H1 (cell line): ENCODE measurements at regions not wholly inside any gene's neighbourhood (a gene's known extent, or its start where the extent isn't known, plus 50 kb on each side); places are given as distances from the start of the nearest gene placed in this dataset.

Experiments used
- EP300 ChIP-seq, 2 experiments: IDR thresholded peaks; 1 replicate in 1 of 2; 2 replicates in 1 of 2; pipeline ENCODE4 v1.6.1; 2011 to 2012; ENCODE audit warnings: low read depth in 2 of 2, low read length in 2 of 2, mild to moderate bottlenecking in 2 of 2, borderline replicate concordance in 1 of 2, inconsistent platforms in 1 of 2, moderate library complexity in 1 of 2
- FOSL1 ChIP-seq: IDR thresholded peaks from 2 replicates; pipeline ENCODE4 v1.6.1; 2011; ENCODE audit warnings: mild to moderate bottlenecking, low read depth, low read length, moderate library complexity; ENCODE audit not compliant: insufficient read depth
- SAP30 ChIP-seq: fragments of 300-600 bp; sonication (generic); IDR thresholded peaks from 2 replicates; pipeline ENCODE4 v1.7.1; 2012; ENCODE audit warnings: low read length, moderate library complexity, mild to moderate bottlenecking, inconsistent platforms; ENCODE audit not compliant: insufficient read depth, insufficient replicate concordance
- SP2 ChIP-seq: IDR thresholded peaks from 2 replicates; pipeline ENCODE4 v1.6.1; 2012; ENCODE audit warnings: mild to moderate bottlenecking, low read length, inconsistent platforms
- SRF ChIP-seq: IDR thresholded peaks from 2 replicates; pipeline ENCODE4 v1.6.1; 2011; ENCODE audit warnings: mild to moderate bottlenecking, low read depth, low read length, moderate library complexity
- TEAD4 ChIP-seq: IDR thresholded peaks from 2 replicates; pipeline ENCODE4 v1.6.1; 2012; ENCODE audit warnings: low read depth, low read length, inconsistent platforms, mixed read lengths
- TF ChIP-seq, protein P1 (sequence below): fragments of 300-600 bp; sonication (generic); IDR thresholded peaks from 2 replicates; pipeline ENCODE4 v1.7.1; 2012; ENCODE audit warnings: low read length, moderate library complexity, mild to moderate bottlenecking, inconsistent platforms; ENCODE audit not compliant: insufficient replicate concordance

DNA sequence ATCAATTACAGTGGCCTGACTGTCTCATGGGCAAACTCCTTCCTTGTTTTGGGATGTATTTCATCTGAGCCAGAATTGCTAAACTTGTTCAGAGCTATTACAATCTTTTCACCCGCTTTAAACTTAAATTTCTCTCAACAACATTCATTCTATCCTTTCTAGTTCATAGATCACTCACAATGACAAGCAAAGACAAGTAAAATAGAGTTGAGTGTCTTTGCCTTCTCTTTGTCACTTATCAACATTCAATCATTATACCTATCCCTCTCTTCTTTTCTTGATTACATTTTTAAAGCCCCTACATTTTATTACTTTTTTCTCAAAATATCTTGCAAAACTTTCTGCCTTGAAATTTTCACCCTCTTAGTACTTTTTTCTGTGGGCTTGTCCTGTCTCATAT lies 1113.1 kb downstream of the PCDH17 start (continued):
- TF ChIP-seq, protein P1, sequence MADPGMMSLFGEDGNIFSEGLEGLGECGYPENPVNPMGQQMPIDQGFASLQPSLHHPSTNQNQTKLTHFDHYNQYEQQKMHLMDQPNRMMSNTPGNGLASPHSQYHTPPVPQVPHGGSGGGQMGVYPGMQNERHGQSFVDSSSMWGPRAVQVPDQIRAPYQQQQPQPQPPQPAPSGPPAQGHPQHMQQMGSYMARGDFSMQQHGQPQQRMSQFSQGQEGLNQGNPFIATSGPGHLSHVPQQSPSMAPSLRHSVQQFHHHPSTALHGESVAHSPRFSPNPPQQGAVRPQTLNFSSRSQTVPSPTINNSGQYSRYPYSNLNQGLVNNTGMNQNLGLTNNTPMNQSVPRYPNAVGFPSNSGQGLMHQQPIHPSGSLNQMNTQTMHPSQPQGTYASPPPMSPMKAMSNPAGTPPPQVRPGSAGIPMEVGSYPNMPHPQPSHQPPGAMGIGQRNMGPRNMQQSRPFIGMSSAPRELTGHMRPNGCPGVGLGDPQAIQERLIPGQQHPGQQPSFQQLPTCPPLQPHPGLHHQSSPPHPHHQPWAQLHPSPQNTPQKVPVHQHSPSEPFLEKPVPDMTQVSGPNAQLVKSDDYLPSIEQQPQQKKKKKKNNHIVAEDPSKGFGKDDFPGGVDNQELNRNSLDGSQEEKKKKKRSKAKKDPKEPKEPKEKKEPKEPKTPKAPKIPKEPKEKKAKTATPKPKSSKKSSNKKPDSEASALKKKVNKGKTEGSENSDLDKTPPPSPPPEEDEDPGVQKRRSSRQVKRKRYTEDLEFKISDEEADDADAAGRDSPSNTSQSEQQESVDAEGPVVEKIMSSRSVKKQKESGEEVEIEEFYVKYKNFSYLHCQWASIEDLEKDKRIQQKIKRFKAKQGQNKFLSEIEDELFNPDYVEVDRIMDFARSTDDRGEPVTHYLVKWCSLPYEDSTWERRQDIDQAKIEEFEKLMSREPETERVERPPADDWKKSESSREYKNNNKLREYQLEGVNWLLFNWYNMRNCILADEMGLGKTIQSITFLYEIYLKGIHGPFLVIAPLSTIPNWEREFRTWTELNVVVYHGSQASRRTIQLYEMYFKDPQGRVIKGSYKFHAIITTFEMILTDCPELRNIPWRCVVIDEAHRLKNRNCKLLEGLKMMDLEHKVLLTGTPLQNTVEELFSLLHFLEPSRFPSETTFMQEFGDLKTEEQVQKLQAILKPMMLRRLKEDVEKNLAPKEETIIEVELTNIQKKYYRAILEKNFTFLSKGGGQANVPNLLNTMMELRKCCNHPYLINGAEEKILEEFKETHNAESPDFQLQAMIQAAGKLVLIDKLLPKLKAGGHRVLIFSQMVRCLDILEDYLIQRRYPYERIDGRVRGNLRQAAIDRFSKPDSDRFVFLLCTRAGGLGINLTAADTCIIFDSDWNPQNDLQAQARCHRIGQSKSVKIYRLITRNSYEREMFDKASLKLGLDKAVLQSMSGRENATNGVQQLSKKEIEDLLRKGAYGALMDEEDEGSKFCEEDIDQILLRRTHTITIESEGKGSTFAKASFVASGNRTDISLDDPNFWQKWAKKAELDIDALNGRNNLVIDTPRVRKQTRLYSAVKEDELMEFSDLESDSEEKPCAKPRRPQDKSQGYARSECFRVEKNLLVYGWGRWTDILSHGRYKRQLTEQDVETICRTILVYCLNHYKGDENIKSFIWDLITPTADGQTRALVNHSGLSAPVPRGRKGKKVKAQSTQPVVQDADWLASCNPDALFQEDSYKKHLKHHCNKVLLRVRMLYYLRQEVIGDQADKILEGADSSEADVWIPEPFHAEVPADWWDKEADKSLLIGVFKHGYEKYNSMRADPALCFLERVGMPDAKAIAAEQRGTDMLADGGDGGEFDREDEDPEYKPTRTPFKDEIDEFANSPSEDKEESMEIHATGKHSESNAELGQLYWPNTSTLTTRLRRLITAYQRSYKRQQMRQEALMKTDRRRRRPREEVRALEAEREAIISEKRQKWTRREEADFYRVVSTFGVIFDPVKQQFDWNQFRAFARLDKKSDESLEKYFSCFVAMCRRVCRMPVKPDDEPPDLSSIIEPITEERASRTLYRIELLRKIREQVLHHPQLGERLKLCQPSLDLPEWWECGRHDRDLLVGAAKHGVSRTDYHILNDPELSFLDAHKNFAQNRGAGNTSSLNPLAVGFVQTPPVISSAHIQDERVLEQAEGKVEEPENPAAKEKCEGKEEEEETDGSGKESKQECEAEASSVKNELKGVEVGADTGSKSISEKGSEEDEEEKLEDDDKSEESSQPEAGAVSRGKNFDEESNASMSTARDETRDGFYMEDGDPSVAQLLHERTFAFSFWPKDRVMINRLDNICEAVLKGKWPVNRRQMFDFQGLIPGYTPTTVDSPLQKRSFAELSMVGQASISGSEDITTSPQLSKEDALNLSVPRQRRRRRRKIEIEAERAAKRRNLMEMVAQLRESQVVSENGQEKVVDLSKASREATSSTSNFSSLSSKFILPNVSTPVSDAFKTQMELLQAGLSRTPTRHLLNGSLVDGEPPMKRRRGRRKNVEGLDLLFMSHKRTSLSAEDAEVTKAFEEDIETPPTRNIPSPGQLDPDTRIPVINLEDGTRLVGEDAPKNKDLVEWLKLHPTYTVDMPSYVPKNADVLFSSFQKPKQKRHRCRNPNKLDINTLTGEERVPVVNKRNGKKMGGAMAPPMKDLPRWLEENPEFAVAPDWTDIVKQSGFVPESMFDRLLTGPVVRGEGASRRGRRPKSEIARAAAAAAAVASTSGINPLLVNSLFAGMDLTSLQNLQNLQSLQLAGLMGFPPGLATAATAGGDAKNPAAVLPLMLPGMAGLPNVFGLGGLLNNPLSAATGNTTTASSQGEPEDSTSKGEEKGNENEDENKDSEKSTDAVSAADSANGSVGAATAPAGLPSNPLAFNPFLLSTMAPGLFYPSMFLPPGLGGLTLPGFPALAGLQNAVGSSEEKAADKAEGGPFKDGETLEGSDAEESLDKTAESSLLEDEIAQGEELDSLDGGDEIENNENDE, result no peak
- TF ChIP-seq SAP30, result no peak
- TF ChIP-seq SRF, result no peak
- TF ChIP-seq TEAD4, result no peak
- TF ChIP-seq FOSL1, result no peak
- TF ChIP-seq SP2, result no peak
- TF ChIP-seq EP300 (IDR thresholded peaks at IDR 0.05; ENCODE audit: borderline replicate concordance in 1 of 2, low read depth in 2 of 2, low read length in 2 of 2), result no peak
- TF ChIP-seq, all 59 proteins: peak for 0
